ENCODE measurements at regions not wholly inside any gene's neighbourhood (a gene's known extent, or its start where the extent isn't known, plus 50 kb on each side); places are given as distances from the start of the nearest gene placed in this dataset.

DNA sequence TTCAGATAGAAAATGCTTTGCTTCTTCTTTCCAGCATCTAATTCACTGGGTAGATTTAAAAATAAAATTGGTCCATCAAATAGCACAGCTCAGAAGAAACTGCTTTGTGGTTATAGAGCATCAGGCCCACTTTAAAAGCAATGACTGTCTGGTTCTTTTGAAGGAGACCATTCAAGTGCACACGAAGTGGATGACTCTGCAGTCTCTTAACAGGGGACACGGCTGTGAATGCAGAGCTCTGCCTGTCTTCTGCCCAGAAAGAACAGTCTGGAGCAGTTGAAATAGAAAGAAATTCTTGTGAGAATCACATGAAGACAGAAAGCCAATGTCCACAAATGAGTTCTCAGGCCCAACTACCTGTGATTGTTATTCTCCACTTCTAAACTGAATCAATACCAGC lies 138.7 kb upstream of the PLEKHA5 start:
- Histone ChIP-seq H3K9me3 (ENCODE audit: insufficient read depth, low read depth, low read length) (no peaks in the 10 kb centered on the region), H3K27me3 (ENCODE audit: insufficient read depth, low read length, poor library complexity, severe bottlenecking) (no peaks in the 10 kb centered on the region), H3K4me1 (ENCODE audit: insufficient read depth, low read length, poor library complexity, severe bottlenecking) (no peaks in the 10 kb centered on the region), H3K4me3 (ENCODE audit: low read length, poor library complexity, severe bottlenecking) (no peak overlapping the region), H3K9ac (ENCODE audit: low read depth, low read length, poor library complexity, severe bottlenecking) (no peak overlapping the region), H3F3A (ENCODE audit: low read depth) (no peaks in the 10 kb centered on the region), H3K9me2 (replicated peaks; ENCODE audit: low read depth, low read length) (no peaks in the 10 kb centered on the region), H4K20me1 (ENCODE audit: insufficient read depth, low read length, poor library complexity, severe bottlenecking) (no peaks in the 10 kb centered on the region), H3K36me3 (ENCODE audit: insufficient read depth, low read length) (no peaks in the 10 kb centered on the region), H2AFZ (ENCODE audit: low read length) (no peak overlapping the region), H3K79me2 (ENCODE audit: insufficient read depth, low read length) (no peaks in the 10 kb centered on the region), H3K4me2 (ENCODE audit: low read depth, low read length, poor library complexity, severe bottlenecking) (no peak overlapping the region)
- TF ChIP-seq EZH2phosphoT487 (IDR thresholded peaks at IDR 0.05; ENCODE audit: borderline replicate concordance) = no peak
- TF ChIP-seq, protein P1, sequence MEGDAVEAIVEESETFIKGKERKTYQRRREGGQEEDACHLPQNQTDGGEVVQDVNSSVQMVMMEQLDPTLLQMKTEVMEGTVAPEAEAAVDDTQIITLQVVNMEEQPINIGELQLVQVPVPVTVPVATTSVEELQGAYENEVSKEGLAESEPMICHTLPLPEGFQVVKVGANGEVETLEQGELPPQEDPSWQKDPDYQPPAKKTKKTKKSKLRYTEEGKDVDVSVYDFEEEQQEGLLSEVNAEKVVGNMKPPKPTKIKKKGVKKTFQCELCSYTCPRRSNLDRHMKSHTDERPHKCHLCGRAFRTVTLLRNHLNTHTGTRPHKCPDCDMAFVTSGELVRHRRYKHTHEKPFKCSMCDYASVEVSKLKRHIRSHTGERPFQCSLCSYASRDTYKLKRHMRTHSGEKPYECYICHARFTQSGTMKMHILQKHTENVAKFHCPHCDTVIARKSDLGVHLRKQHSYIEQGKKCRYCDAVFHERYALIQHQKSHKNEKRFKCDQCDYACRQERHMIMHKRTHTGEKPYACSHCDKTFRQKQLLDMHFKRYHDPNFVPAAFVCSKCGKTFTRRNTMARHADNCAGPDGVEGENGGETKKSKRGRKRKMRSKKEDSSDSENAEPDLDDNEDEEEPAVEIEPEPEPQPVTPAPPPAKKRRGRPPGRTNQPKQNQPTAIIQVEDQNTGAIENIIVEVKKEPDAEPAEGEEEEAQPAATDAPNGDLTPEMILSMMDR (conservative IDR thresholded peaks at IDR 0.05; ENCODE audit: low read length) = no peak

DNA sequence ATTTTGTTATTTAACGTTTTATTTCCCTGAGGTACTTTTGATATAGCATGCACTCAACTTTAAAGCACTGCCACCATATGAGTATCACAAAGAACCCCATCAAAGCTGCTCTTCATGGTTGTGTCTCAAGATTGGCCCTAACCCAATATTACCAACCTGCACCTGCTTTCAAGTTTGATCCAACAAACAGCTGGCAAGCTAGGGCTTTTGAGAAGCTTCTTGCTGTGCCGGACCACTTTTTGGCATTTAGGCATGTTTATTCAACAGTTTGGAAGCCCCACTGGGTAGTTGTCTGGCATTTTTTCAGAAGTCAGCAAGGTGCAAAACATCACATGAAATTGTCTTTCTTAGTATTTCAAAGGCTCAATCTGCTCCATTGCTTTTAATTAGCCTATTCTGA lies 137.2 kb upstream of the PLEKHA5 start:
- TF ChIP-seq, protein P1 (conservative IDR thresholded peaks at IDR 0.05; ENCODE audit: low read length) = no peak
- no peak for TF ChIP-seq EZH2phosphoT487 (IDR thresholded peaks at IDR 0.05; ENCODE audit: borderline replicate concordance)
- Histone ChIP-seq H3K9me3 (ENCODE audit: insufficient read depth, low read depth, low read length) (no peaks in the 10 kb centered on the region), H2AFZ (ENCODE audit: low read length) (no peak overlapping the region), H3K4me1 (ENCODE audit: insufficient read depth, low read length, poor library complexity, severe bottlenecking) (no peaks in the 10 kb centered on the region), H3K79me2 (ENCODE audit: insufficient read depth, low read length) (no peaks in the 10 kb centered on the region), H3F3A (ENCODE audit: low read depth) (no peaks in the 10 kb centered on the region), H3K4me3 (ENCODE audit: low read length, poor library complexity, severe bottlenecking) (no peak overlapping the region), H4K20me1 (ENCODE audit: insufficient read depth, low read length, poor library complexity, severe bottlenecking) (no peaks in the 10 kb centered on the region), H3K9ac (ENCODE audit: low read depth, low read length, poor library complexity, severe bottlenecking) (no peak overlapping the region), H3K36me3 (ENCODE audit: insufficient read depth, low read length) (no peaks in the 10 kb centered on the region), H3K9me2 (replicated peaks; ENCODE audit: low read depth, low read length) (no peaks in the 10 kb centered on the region), H3K4me2 (ENCODE audit: low read depth, low read length, poor library complexity, severe bottlenecking) (no peak overlapping the region), H3K27me3 (ENCODE audit: insufficient read depth, low read length, poor library complexity, severe bottlenecking) (no peaks in the 10 kb centered on the region)

DNA sequence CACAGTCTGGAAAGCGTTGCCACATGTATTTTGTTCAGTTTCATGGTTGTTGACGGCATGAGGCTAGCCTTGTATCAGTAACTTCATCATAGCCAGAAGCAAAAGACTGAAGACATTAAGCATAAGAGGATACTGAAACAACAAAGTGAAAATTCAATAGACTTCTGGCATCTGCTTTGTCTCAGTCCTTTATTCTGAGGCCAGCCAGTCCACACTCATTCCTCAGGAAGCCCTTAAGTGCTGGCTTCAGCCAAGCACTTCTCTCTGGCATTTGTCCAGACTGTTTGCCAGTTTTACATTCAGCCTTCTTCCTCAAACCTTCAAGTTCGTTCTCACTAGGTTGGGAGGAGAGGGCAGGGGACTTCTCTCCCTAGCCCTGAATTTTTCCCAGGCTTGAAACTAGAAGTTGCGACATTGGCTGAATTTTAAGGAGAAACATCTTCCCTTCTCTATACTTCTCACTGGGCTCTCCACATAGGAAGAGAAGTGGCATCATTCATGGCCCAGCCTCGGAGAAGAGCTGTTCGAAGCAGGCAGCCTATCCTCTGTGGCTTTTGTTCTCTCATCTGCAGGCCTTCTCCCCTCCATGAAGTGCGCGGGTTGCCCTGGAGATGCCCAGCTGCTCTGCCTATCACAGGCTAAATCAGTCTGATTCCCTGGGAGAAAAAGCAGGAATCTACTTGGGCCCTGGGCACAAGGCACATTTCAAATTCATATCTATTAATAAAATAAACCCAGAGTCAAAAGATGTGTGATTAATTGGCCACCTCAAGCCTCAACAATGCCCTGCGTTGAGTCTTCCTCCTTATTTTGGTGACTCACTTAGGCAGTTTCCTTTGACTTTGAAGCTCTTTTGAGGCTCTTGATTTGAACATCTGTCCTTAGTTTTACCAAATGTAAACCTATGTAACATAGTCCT lies 130.9 kb upstream of the PLEKHA5 start:
- Histone ChIP-seq H3K79me2 (ENCODE audit: insufficient read depth, low read length) (no peaks in the 10 kb centered on the region), H3K36me3 (ENCODE audit: insufficient read depth, low read length) (no peaks in the 10 kb centered on the region), H4K20me1 (ENCODE audit: insufficient read depth, low read length, poor library complexity, severe bottlenecking) (no peaks in the 10 kb centered on the region), H3K27me3 (ENCODE audit: insufficient read depth, low read length, poor library complexity, severe bottlenecking) (no peaks in the 10 kb centered on the region), H3K9me3 (ENCODE audit: insufficient read depth, low read depth, low read length) (no peaks in the 10 kb centered on the region), H3F3A (ENCODE audit: low read depth) (no peaks in the 10 kb centered on the region), H3K9ac (ENCODE audit: low read depth, low read length, poor library complexity, severe bottlenecking) (no peak overlapping the region), H3K4me1 (ENCODE audit: insufficient read depth, low read length, poor library complexity, severe bottlenecking) (no peaks in the 10 kb centered on the region), H3K4me3 (ENCODE audit: low read length, poor library complexity, severe bottlenecking) (no peak overlapping the region), H2AFZ (ENCODE audit: low read length) (no peak overlapping the region), H3K4me2 (ENCODE audit: low read depth, low read length, poor library complexity, severe bottlenecking) (no peak overlapping the region), H3K9me2 (replicated peaks; ENCODE audit: low read depth, low read length) (no peaks in the 10 kb centered on the region)
- no peak for TF ChIP-seq EZH2phosphoT487 (IDR thresholded peaks at IDR 0.05; ENCODE audit: borderline replicate concordance)
- TF ChIP-seq, protein P1 (conservative IDR thresholded peaks at IDR 0.05; ENCODE audit: low read length) = no peak

Measured in Loucy (cell line).